ENCODE measurements at regions not wholly inside any gene's neighbourhood (a gene's known extent, or its start where the extent isn't known, plus 50 kb on each side); places are given as distances from the start of the nearest gene placed in this dataset.
"Not testable (repeated sequence)": the region's sequence is repeated elsewhere in the genome, so short reads cannot be mapped to it uniquely, and the experiment has no call there.

DNA sequence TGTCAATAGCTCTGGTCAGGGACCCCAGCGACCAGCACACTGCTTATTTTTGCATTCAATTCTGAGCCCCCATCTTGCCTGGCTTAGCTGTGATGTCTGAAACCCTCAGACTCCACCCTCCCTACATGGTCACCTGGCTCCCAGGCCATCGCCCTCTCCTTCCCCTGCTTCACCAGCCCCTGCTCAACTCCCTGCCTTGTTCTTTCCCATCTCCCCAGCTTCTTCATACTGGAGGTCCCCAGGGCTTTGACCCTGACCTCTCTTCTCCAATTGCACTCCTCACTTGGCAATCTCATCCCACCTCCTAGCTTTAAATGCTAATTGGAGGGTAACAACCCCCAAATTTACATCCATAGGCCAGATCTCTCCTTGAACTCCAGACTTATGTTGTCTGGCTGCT, 84.3 kb upstream of the GNAZ start:
- Mint-ChIP-seq H3K36me3 (no peaks in the 10 kb centered on the region), H3K27ac (no peak overlapping the region), H3K4me1 (no peaks in the 10 kb centered on the region), H3K9me3 (no peaks in the 10 kb centered on the region), H3K4me3 (no peak overlapping the region)
- DNase-seq (ENCODE audit: low spot score in 2 of 2) = no peak
- ATAC-seq = no peak

DNA sequence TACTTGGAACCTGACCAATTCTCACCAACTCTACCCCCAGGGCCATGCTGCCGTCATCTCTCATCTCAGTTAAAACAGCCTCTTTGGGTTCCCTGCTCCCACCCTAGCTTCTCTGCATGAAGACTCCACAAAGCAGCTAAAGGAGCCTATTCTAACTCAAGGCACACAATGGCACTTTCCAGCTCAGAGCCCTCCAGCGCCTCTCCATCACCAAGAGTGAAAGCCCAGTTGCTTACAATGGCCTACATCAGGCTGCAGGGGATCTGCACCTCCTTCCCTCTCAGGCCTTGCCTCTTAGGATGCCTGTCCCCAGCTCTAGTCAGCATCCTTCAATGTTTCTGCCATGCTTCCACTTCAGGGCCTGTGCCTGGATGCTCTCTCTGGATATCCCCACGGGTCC, 83.7 kb upstream of the GNAZ start:
- Mint-ChIP-seq H3K36me3 (no peaks in the 10 kb centered on the region), H3K27ac (no peak overlapping the region), H3K4me1 (no peaks in the 10 kb centered on the region), H3K4me3 (no peak overlapping the region), H3K9me3 (no peaks in the 10 kb centered on the region)
- ATAC-seq (no peak), DNase-seq (ENCODE audit: low spot score in 2 of 2) (no peak)

DNA sequence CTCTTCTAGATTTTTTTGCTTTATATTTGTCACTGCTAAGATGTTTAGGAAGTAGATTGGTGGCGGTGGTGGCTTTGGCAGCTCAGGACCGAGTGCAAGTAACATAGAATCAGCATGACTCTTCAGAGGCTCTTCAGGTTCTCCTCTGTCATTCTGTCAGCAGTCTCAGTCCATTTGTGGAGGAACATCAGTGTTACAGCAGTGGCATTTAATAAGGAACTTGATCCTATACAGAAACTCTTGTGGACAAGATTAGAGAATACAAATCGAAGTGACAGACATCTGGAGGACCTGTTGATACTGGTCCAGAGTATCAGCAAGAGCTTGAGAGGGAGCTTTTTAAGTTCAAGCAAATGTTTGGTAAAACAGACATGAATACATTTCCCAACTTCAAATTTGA, 82.2 kb upstream of the GNAZ start:
- no peaks in the 10 kb centered on the region for H3K36me3 Mint-ChIP-seq
- no peaks in the 10 kb centered on the region for H3K9me3 Mint-ChIP-seq
- H3K4me3 Mint-ChIP-seq = no peak overlapping the region
- no peaks in the 10 kb centered on the region for H3K4me1 Mint-ChIP-seq
- DNase-seq (ENCODE audit: low spot score in 2 of 2) (no peak), ATAC-seq (no peak)
- H3K27ac Mint-ChIP-seq = no peak overlapping the region

DNA sequence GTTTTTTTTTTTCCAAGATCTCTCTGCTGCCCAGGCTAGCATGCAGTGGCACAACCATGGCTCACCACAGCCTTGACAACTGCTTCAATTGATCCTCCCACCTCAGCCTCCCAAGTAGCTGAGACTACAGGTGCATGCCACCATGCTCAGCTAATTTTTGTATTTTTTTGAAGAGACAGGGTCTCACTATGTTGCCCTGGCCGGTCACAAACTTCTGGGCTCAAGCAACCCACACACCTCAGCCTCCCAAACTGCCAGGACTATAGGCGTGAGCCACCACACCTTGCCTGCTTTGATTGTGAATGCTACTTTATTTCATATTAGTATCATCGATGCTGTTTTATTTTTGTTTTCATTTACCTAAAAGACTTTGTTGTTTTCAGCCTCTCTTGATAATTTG, 81.5 kb upstream of the GNAZ start:
- no peak for ATAC-seq
- no peak for DNase-seq (ENCODE audit: low spot score in 2 of 2)
- Mint-ChIP-seq H3K36me3 (no peaks in the 10 kb centered on the region), H3K9me3 (no peaks in the 10 kb centered on the region), H3K4me1 (no peaks in the 10 kb centered on the region), H3K4me3 (no peak overlapping the region), H3K27ac (no peak overlapping the region)

DNA sequence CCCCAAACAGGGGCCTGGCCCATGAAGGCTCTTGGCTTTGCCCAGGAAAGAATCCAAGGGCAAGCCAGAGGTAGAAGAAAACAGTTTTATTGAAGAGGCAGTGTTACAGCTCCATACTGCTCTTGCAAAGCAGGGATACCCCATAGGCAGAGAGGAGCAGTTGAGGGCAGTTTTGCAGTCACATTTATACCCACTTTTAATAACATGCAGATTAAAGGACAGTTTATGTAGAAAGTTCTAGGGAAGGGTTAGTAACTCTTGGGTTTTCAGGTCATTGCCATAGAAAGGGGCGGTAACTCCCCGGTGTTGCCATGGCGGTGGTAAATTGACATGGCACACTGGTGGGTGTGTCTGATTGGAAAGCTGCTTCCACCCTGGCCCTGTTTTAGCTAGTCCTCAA, 80.5 kb upstream of the GNAZ start:
- Mint-ChIP-seq H3K4me3 (no peak overlapping the region), H3K4me1 (no peaks in the 10 kb centered on the region), H3K27ac (no peak overlapping the region), H3K9me3 (no peaks in the 10 kb centered on the region), H3K36me3 (no peaks in the 10 kb centered on the region)
- DNase-seq (ENCODE audit: low spot score in 2 of 2) = no peak
- no peak for ATAC-seq

DNA sequence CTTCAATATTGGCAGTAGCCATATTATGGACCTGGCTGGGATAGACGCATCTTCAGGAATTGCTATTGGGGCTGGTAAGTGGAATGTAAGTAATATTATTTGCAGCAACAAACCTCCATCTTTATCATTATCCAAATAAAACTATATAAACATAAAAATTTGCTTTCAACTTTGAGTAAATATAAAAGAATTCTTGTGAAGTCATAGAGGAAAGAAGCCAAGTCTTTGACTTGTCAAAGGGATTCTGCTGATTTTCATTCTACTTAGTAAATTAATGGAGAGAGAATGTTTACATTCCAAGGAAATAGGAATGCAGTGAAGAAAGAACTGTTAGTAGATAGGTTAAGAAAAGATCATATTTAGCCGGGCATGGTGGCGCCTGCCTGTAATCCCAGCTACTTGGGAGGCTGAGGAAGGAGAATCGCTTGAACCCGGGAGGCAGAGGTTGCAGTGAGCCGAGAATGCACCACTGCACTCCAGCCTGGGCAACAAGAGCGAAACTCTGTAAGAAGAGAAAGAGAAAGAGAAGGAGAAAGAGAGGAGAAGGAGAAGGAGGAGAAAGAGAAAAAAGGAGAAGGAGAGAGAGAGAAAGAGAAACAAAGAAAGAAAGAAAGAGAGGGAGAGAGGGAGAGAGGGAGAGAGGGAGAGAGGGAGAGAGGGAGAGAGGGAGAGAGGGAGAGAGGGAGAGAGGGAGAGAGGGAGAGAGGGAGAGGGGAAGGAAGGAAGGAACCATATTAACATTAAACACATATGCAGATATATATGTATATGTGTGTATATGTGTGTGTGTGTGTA, 79.4 kb upstream of the GNAZ start:
- not testable (repeated sequence) for DNase-seq (ENCODE audit: low spot score in 2 of 2); ATAC-seq; H3K27ac Mint-ChIP-seq; H3K4me3 Mint-ChIP-seq; H3K4me1 Mint-ChIP-seq; H3K9me3 Mint-ChIP-seq; H3K36me3 Mint-ChIP-seq

DNA sequence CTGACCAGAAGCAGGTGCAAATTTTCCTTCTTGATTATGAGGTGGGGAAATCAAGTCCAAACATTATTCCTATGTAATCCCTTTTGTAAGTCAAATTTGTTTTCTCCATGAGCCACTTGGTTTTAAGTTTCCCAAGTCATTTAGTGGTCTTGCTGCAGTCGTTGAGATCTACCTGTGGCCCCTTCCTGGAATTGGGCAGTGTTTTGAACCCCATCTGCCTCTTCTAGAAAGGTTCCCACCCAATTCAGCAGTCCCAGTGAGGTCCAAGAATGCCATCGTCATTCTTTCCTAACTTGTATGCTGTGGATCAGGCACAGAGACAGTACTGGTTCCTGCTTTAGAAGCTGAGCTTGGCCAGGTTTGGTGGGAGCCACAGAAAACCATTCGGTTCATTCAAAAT, 77.8 kb upstream of the GNAZ start:
- H3K36me3 Mint-ChIP-seq = no peaks in the 10 kb centered on the region
- no peaks in the 10 kb centered on the region for H3K4me1 Mint-ChIP-seq
- DNase-seq (ENCODE audit: low spot score in 2 of 2) = no peak
- H3K4me3 Mint-ChIP-seq = no peak overlapping the region
- ATAC-seq = no peak
- no peak overlapping the region for H3K27ac Mint-ChIP-seq
- H3K9me3 Mint-ChIP-seq = peaks cover 14% of the 10 kb centered on the region

DNA sequence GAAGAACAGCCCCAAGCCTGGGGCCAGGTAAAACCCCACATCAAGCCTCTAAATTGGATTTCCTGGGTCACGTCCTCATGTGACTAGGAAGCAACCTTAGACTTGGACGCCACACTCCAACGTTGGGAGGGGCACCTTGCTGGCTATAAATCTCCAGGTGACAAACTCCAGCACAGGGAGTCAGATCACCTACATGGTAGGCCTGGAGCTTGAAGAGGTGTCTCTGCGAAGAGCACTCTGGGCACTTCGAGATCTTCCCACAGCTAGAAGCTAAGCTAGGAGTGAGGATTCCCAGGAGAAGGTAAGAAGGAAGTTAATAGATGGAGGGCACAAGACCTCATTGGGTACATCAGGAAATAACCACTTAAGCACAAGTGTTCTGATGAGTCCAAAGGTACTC, 77.1 kb upstream of the GNAZ start:
- no peaks in the 10 kb centered on the region for H3K4me1 Mint-ChIP-seq
- no peak overlapping the region for H3K4me3 Mint-ChIP-seq
- no peaks in the 10 kb centered on the region for H3K36me3 Mint-ChIP-seq
- ATAC-seq (no peak), DNase-seq (ENCODE audit: low spot score in 2 of 2) (no peak)
- peaks cover 21% of the 10 kb centered on the region for H3K9me3 Mint-ChIP-seq
- no peak overlapping the region for H3K27ac Mint-ChIP-seq

DNA sequence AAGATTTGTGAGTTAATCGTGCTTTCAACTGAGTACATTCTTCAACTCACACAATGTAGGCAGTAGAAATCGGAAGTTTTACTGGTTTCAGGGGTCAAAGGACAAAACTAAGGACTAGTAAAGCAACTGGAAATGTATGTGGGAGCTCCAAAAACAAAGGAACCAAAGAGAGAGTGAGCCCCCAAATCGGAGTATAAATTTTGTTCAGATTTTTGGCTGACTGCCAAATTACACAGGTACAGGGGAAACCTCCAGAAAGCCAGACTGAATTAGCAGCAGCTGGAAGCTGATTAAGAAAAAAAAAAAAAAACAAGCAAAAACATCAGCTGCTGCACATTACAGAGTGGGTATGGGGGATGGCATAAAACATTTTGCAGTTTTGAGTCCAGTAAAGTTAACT, 75.2 kb upstream of the GNAZ start:
- H3K36me3 Mint-ChIP-seq = no peaks in the 10 kb centered on the region
- peaks cover 22% of the 10 kb centered on the region for H3K9me3 Mint-ChIP-seq
- DNase-seq (ENCODE audit: low spot score in 2 of 2) (no peak), ATAC-seq (no peak)
- no peaks in the 10 kb centered on the region for H3K4me1 Mint-ChIP-seq
- H3K4me3 Mint-ChIP-seq = no peak overlapping the region
- no peak overlapping the region for H3K27ac Mint-ChIP-seq

DNA sequence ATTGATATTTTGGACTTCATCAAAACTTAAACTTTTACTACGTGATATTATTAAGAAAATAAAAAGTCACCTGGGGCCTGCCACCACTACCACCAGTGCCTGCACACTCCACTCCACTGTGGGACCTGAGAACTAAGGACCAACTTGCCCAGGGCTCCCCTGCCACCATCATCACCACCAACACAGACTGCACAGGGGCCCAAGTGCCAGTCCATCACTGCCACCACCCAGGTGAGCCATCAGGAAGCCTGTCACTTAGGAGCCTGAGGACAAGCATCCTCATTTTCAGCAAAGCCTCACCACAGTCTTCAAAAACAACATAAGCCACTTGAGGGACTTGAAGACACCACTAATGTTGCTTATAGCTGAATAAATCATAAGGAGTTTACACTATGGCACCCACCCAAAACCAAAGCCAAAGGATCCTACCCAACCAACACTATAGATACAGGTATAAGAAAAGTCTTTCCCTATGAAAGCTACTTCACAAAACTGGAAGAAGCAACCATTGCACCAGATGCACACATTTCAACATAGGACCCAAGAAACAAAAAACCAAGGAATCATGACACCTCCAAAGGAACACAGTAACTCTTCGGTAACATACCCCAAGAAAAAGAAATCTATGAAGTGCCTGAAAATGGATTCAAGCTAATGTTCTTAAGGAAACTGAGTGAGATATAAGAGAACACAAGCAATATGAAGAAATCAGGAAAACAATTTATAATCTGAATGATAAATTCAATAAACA, 73.6 kb upstream of the GNAZ start:
- Mint-ChIP-seq H3K36me3 (no peaks in the 10 kb centered on the region), H3K9me3 (peaks cover 22% of the 10 kb centered on the region), H3K4me1 (no peaks in the 10 kb centered on the region), H3K4me3 (no peak overlapping the region), H3K27ac (no peak overlapping the region)
- ATAC-seq (no peak), DNase-seq (ENCODE audit: low spot score in 2 of 2) (no peak)

DNA sequence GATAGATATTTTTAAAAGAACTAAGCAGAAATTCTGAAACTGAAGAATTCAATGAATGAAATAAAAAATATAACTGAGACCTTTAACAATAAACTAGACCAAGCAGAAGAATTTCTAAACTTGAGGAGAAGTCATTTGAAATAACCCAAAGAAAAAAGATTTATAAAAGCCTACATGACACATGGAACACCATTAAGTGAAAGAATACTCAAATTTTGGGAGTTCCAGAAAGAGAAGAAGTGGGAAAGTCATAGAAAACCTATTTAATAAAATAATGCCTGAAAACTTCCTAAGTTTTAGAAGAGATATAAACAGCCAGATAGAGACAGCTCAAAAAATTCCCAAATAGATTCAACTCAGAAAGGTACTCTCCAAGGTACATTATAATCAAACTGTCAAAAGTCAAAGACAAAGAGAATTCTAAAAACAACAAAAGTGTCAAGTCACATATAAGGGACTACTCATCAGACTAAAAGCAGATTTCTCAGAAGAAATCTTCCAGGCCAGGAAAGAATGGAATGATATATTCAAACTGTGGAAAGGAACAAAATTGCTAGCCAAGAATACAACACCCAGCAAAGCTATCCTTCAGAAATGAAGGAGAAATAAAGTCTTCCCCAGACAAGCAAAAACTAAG, 72.9 kb upstream of the GNAZ start:
- H3K4me3 Mint-ChIP-seq = no peak overlapping the region
- H3K27ac Mint-ChIP-seq = no peak overlapping the region
- DNase-seq (ENCODE audit: low spot score in 2 of 2) (no peak), ATAC-seq (no peak)
- no peaks in the 10 kb centered on the region for H3K4me1 Mint-ChIP-seq
- peaks cover 22% of the 10 kb centered on the region for H3K9me3 Mint-ChIP-seq
- H3K36me3 Mint-ChIP-seq = no peaks in the 10 kb centered on the region

DNA sequence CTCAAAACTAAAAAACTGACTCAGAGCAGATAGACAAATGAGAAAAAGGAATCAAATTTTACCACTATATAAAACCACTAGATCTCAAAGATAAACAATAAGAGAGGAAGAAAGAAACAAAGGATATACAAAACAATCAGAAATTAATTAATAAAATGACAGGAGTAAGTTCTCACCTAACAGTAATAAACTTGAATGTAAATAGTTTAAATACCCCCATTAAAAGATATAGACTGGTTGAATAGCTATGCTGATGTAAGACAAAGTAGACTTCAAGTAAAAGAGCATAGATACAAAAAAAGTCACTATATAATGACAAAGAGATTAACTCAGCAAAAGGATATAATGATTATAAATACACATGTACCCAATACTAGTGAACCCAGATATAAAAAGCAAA, 72.3 kb upstream of the GNAZ start:
- no peaks in the 10 kb centered on the region for H3K4me1 Mint-ChIP-seq
- H3K9me3 Mint-ChIP-seq = peaks cover 22% of the 10 kb centered on the region
- no peak for DNase-seq (ENCODE audit: low spot score in 2 of 2)
- no peaks in the 10 kb centered on the region for H3K36me3 Mint-ChIP-seq
- H3K27ac Mint-ChIP-seq = no peak overlapping the region
- no peak overlapping the region for H3K4me3 Mint-ChIP-seq
- no peak for ATAC-seq

DNA sequence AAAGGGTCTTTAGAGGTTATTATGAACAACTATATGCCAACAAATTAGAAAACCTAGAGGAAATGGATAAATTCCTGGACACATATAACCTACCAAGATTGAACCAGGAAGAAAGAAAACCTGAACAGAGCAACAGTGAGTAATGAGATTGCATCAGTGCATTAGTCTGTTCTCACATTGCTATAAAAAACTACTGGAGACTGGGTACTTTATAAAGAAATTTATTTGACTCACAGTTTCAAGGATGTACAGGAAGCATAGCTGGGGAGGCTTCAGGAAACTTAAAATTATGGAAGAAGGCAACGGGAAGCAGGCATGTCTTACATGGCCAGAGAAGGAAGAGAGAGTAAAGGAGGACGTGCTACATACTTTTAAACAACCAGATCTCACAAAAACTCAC, 70.8 kb upstream of the GNAZ start:
- Mint-ChIP-seq H3K4me1 (no peaks in the 10 kb centered on the region), H3K9me3 (peaks cover 22% of the 10 kb centered on the region), H3K36me3 (no peaks in the 10 kb centered on the region), H3K27ac (no peak overlapping the region), H3K4me3 (no peak overlapping the region)
- DNase-seq (ENCODE audit: low spot score in 2 of 2) (no peak), ATAC-seq (no peak)

DNA sequence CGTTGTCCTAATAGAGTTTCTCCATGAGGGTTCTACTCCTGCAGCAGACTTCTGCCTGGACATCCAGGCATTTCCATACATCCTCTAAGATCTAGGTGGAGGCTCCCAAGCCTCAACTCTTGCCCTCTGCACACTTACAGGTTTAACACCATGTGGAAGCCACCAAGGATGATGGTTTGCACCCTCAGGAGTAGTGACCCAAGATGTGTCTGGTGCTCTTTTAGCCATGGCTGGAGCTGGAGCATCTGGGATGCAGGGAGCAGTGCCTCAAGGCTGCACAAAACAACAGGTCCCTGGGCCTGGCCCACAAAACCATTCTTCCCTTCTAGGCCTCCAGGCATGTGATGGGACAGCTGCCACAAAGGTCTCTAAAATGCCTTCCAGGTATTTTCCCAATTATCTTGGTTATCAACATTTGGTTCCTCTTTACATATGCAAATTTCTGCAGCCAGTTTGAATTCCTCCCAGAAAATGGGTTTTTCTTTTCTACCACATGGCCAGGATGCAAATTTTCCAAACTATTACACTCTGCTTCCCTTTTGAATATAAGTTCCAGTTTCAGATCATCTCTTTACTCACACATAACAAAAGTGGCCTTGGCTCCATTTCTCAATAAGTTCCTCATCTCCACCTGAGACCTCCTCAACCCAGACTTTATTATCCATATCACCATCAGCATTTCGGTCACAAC, 69.5 kb upstream of the GNAZ start:
- H3K9me3 Mint-ChIP-seq = peaks cover 20% of the 10 kb centered on the region
- DNase-seq (ENCODE audit: low spot score in 2 of 2) (no peak), ATAC-seq (no peak)
- H3K36me3 Mint-ChIP-seq = no peaks in the 10 kb centered on the region
- H3K27ac Mint-ChIP-seq = no peak overlapping the region
- H3K4me1 Mint-ChIP-seq = no peaks in the 10 kb centered on the region
- H3K4me3 Mint-ChIP-seq = no peak overlapping the region

DNA sequence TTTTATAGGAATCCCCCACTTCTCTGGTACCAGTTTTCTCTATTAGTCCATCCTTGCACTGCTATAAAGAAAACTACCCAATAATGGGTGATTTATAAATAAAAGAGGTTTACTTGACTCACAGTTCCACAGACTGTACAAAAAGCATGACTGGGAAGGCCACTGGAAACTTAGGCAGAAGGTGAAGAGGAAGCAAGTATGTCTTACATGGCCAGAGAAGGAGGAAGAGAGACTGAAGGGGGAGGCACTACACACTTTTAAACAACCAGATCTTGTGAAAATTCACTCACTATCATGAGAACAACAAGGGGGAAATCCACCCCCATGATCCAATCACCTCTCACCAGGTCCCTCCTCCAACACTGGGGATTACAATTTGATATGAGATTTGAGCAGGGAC, 68.9 kb upstream of the GNAZ start:
- Mint-ChIP-seq H3K4me1 (no peaks in the 10 kb centered on the region), H3K27ac (no peak overlapping the region), H3K36me3 (no peaks in the 10 kb centered on the region), H3K9me3 (peaks cover 18% of the 10 kb centered on the region), H3K4me3 (no peak overlapping the region)
- DNase-seq (ENCODE audit: low spot score in 2 of 2) = no peak
- no peak for ATAC-seq
